Pancreas (tissue), 10 donors: ENCODE measurements at regions not wholly inside any gene's neighbourhood (a gene's known extent, or its start where the extent isn't known, plus 50 kb on each side); places are given as distances from the start of the nearest gene placed in this dataset.
"Not testable (repeated sequence)": the region's sequence is repeated elsewhere in the genome, so short reads cannot be mapped to it uniquely, and the experiment has no call there.

Experiments
- ATAC-seq, 4 donors: fragments of 200-7000 bp; cut with Tn5 transposase; one replicate each; pipeline versions ENCODE4 v1.8.0 to v1.9.1; 2020; ENCODE audit warnings: mild to moderate bottlenecking in 4 of 4, moderate library complexity in 4 of 4
- DNase-seq, 6 donors: peaks; one replicate each; pipeline ENCODE4 v3.0.0-alpha.2; 2020
- FAIRE-seq: peaks from 2 replicates; lab custom pipeline; 2012; peaks lifted over from hg19 to GRCh38; lab: Jason Lieb, UNC
- H3K27ac ChIP-seq, 4 donors: fragments of 200-600 bp; sonication (generic); 1 replicate in 3 of 4; 2 replicates in 1 of 4; pipeline versions ENCODE4 v1.5.0 to v1.8.0; 2020
- H3K27me3 ChIP-seq, 4 donors: fragments of 200-600 bp; one replicate each; pipeline ENCODE4 v1.8.0; 2021
- H3K36me3 ChIP-seq, 3 donors: fragments of 200-600 bp; sonication (generic) in 1 of 3; one replicate each; pipeline versions ENCODE4 v1.5.0 to v1.8.0; 2020 to 2021
- H3K4me1 ChIP-seq, 3 donors: fragments of 200-600 bp; one replicate each; pipeline ENCODE4 v1.8.0; 2021
- H3K4me3 ChIP-seq, 4 donors: fragments of 200-600 bp; sonication (generic) in 2 of 4; one replicate each; pipeline versions ENCODE4 v1.5.0 to v1.8.0; 2020 to 2021
- H3K9me3 ChIP-seq, 4 donors: fragments of 200-600 bp; one replicate each; pipeline ENCODE4 v1.8.0; 2021
- WGBS, 2 donors: extraction: QIAGEN DNeasy Blood & Tissue Kit; methylation state at CpG; one replicate each; pipeline ENCODE4 v1.1.7; 2013; 5-methylcytosine and 5-hydroxymethylcytosine counted together
- intact Hi-C, 3 donors: fragments of 100-400 bp; cut with DNase I; formaldehyde crosslinking; loops; one replicate each; pipeline versions ENCODE4 v1.11.1 to v1.14.2; 2022
- TF ChIP-seq, protein P1 (sequence below), 4 donors: fragments of 200-600 bp; sonication (generic) in 3 of 4; IDR thresholded peaks; one replicate each; pipeline versions ENCODE4 v1.5.0 to v1.8.0; 2021; ENCODE audit warnings: antibody characterized with exemption in 4 of 4
- donor health status: healthy with polysubstance abuse.
- donor health status: DM: no; HTN: no; CAD: no; lungs with moderate emphysema.
- donor health status: DM: no; HTN: no; CAD: no.
- donor health status: control.
- donor health status: control.
- donor health status: Bipolar disorder and iron deficiency.
- donor health status: DM: yes; HTN: yes; CAD: no.
- donor health status: DM: no; HTN: no; CAD: no.
- donor health status: DM: no; HTN: no; CAD: no.
- donor health status: DM: yes; HTN: yes; CAD: no.

- H3K4me1 ChIP-seq: no peaks in the 10 kb centered on the region
- intact Hi-C loops: no loop called here
- WGBS, 2 donors: 89 to 97% methylated on average over 2 of the region's 2 CpGs
- DNase-seq (no peak), ATAC-seq (no peak), FAIRE-seq (no peak)
- no peak overlapping the region for H3K4me3 ChIP-seq
- H3K36me3 ChIP-seq: no peaks in the 10 kb centered on the region
- no peak overlapping the region for H3K27ac ChIP-seq
- no peaks in the 10 kb centered on the region for H3K9me3 ChIP-seq
- TF ChIP-seq, protein P1, sequence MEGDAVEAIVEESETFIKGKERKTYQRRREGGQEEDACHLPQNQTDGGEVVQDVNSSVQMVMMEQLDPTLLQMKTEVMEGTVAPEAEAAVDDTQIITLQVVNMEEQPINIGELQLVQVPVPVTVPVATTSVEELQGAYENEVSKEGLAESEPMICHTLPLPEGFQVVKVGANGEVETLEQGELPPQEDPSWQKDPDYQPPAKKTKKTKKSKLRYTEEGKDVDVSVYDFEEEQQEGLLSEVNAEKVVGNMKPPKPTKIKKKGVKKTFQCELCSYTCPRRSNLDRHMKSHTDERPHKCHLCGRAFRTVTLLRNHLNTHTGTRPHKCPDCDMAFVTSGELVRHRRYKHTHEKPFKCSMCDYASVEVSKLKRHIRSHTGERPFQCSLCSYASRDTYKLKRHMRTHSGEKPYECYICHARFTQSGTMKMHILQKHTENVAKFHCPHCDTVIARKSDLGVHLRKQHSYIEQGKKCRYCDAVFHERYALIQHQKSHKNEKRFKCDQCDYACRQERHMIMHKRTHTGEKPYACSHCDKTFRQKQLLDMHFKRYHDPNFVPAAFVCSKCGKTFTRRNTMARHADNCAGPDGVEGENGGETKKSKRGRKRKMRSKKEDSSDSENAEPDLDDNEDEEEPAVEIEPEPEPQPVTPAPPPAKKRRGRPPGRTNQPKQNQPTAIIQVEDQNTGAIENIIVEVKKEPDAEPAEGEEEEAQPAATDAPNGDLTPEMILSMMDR (IDR thresholded peaks at IDR 0.05): no peak
- no peaks in the 10 kb centered on the region for H3K27me3 ChIP-seq
Measured at GRCh38 chr4:107423677-107424405, 296.2 kb downstream of the PAPSS1 start.

DNA sequence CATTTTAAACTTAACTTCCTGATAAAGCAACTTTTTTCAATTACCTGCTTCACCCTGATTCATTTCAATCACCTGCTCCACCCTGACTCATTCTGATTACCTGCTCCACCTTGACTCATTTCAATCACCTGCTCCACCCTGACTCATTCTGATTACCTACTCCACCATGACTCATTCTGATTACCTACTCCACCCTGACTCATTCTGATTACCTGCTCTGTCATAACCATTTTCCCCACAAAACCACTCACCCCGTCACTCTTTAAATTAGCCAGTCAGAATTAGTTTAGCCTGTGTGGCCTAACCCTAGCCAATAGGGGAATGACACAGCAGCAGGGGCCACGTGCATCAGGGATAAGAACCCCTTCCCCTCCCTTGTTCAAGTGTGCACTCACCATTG, 300.5 kb downstream of the PAPSS1 start:
- H3K4me1 ChIP-seq, H3K36me3 ChIP-seq, FAIRE-seq, DNase-seq, intact Hi-C loops, ATAC-seq, H3K27me3 ChIP-seq, H3K4me3 ChIP-seq, H3K9me3 ChIP-seq, H3K27ac ChIP-seq: not testable (repeated sequence)
- 66 to 68% methylated on average over 2 of the region's 2 CpGs for WGBS, 2 donors

GRCh38 chr4:107419052-107419451, 301.0 kb downstream of the PAPSS1 start:
- Histone ChIP-seq H3K4me1 (no peaks in the 10 kb centered on the region), H3K9me3 (no peaks in the 10 kb centered on the region), H3K4me3 (no peak overlapping the region), H3K27ac (no peak overlapping the region), H3K36me3 (no peaks in the 10 kb centered on the region), H3K27me3 (no peaks in the 10 kb centered on the region)
- 38 to 60% methylated on average over 2 of the region's 2 CpGs for WGBS, 2 donors
- no peak for ATAC-seq
- intact Hi-C loops: no loop called here
- TF ChIP-seq, protein P1 (IDR thresholded peaks at IDR 0.05): no peak
- no peak for FAIRE-seq
- no peak for DNase-seq

DNA sequence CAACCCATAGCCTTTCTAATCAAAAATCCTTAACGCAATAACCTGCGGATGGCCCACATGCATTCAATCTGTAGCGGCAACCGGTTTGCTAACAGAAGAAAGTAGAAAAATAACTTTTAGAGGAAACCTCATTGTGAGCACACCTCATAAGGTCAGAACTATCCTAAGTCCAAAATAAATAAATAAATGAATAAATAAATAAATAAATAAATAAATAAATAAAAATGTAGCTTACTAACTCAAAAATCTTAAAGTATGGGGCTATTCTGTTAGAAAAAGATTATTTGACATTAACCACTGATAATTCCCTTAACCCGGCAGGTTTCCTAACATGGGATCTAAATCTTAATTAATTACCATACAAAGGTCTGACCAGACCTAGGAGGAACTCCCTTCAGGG, 304.5 kb downstream of the PAPSS1 start:
- WGBS, 2 donors: 95 to 96% methylated on average over 5 of the region's 5 CpGs

GRCh38 chr4:107409872-107410271, 310.2 kb downstream of the PAPSS1 start:
- H3K4me3 ChIP-seq, DNase-seq, H3K27ac ChIP-seq, FAIRE-seq, H3K4me1 ChIP-seq, H3K9me3 ChIP-seq, H3K36me3 ChIP-seq, H3K27me3 ChIP-seq, intact Hi-C loops, ATAC-seq: not testable (repeated sequence)
- WGBS, 2 donors: 69 to 87% methylated on average over 7 of the region's 7 CpGs

More for the DNA sequence above, 304.5 kb downstream of the PAPSS1 start:
- H3K9me3 ChIP-seq, H3K36me3 ChIP-seq, ATAC-seq, FAIRE-seq, DNase-seq, intact Hi-C loops, H3K27ac ChIP-seq, H3K4me3 ChIP-seq, H3K4me1 ChIP-seq, H3K27me3 ChIP-seq: not testable (repeated sequence)

GRCh38 chr4:107408968-107409367, 311.1 kb downstream of the PAPSS1 start:
- WGBS, 2 donors: 41 to 50% methylated on average over 2 of the region's 2 CpGs
- H3K4me1 ChIP-seq: no peaks in the 10 kb centered on the region
- FAIRE-seq (no peak), DNase-seq (no peak), ATAC-seq (no peak)
- no peak overlapping the region for H3K4me3 ChIP-seq
- H3K36me3 ChIP-seq: no peaks in the 10 kb centered on the region
- no peak overlapping the region for H3K27ac ChIP-seq
- no peaks in the 10 kb centered on the region for H3K9me3 ChIP-seq
- intact Hi-C loops: no loop called here
- TF ChIP-seq, protein P1 (IDR thresholded peaks at IDR 0.05): no peak
- H3K27me3 ChIP-seq: no peaks in the 10 kb centered on the region
